Psoas muscle (tissue), 7 donors: ENCODE measurements at regions not wholly inside any gene's neighbourhood (a gene's known extent, or its start where the extent isn't known, plus 50 kb on each side); places are given as distances from the start of the nearest gene placed in this dataset.

Experiments used
- ATAC-seq, 4 donors: fragments of 200-7000 bp; cut with Tn5 transposase; one replicate each; pipeline ENCODE4 v1.9.1; 2020; ENCODE audit warnings: moderate library complexity in 3 of 4, mild to moderate bottlenecking in 2 of 4
- DNase-seq, 2 donors: peaks; one replicate each; pipeline ENCODE4 v3.0.0-alpha.2; 2020
- H3K27ac ChIP-seq: fragments of 200-600 bp; one replicate; pipeline ENCODE4 v1.8.0; 2022
- H3K27me3 ChIP-seq, 3 donors: fragments of 200-600 bp in 1 of 3; one replicate each; pipeline versions ENCODE4 v1.6.1 to v1.8.0; 2013 to 2022; ENCODE audit warnings: low read length in 2 of 3, mild to moderate bottlenecking in 2 of 3, moderate library complexity in 1 of 3; ENCODE audit not compliant: insufficient read depth in 3 of 3
- H3K36me3 ChIP-seq, 2 donors: fragments of 200-600 bp in 1 of 2; one replicate each; pipeline versions ENCODE4 v1.6.1 to v1.8.0; 2013 to 2022; ENCODE audit warnings: low read depth in 1 of 2, mild to moderate bottlenecking in 1 of 2, moderate library complexity in 1 of 2; ENCODE audit not compliant: insufficient read depth in 1 of 2
- H3K4me1 ChIP-seq: fragments of 200-600 bp; one replicate; pipeline ENCODE4 v1.8.0; 2022
- H3K4me3 ChIP-seq: fragments of 200-600 bp; one replicate; pipeline ENCODE4 v1.8.0; 2022; ENCODE audit warnings: mild to moderate bottlenecking
- H3K9me3 ChIP-seq: fragments of 200-600 bp; one replicate; pipeline ENCODE4 v1.8.0; 2022
- CTCF ChIP-seq: fragments of 200-600 bp; IDR thresholded peaks from one replicate; pipeline ENCODE4 v1.8.0; 2022; ENCODE audit warnings: antibody characterized with exemption
- WGBS, 3 donors: extraction: QIAGEN DNeasy Blood & Tissue Kit; methylation state at CpG; one replicate each; pipeline versions ENCODE4 v1.1.6 to v1.1.7; 2013; 5-methylcytosine and 5-hydroxymethylcytosine counted together
- intact Hi-C, 2 donors: fragments of 100-400 bp; cut with DNase I; formaldehyde crosslinking; loops; one replicate each; pipeline versions ENCODE4 v1.11.0 to v1.14.2; 2022
- donor health status: healthy with polysubstance abuse.
- donor health status: DM: no; HTN: no; CAD: no; lungs with moderate emphysema.
- donor health status: Bipolar disorder and iron deficiency.
- donor health status: healthy.
- donor health status: DM: yes; HTN: yes; CAD: no.
- donor health status: DM: no; HTN: no; CAD: no.
- donor health status: DM: yes; HTN: yes; CAD: no.

- no peaks in the 10 kb centered on the region for H3K4me1 ChIP-seq
- WGBS, 3 donors: 0% methylated on average over 1 of the region's 1 CpG
- ATAC-seq (no peak), DNase-seq (no peak)
- H3K27me3 ChIP-seq: no peaks in the 10 kb centered on the region
- H3K36me3 ChIP-seq: no peaks in the 10 kb centered on the region
- peak; percentile 41 for TF ChIP-seq CTCF
- no peak overlapping the region for H3K4me3 ChIP-seq
- no peak overlapping the region for H3K27ac ChIP-seq
- H3K9me3 ChIP-seq: no peaks in the 10 kb centered on the region
- intact Hi-C loops: loop anchor here in 1 of 2 donors (5.0 to 10.0 kb wide), 2 partner anchors 1197 to 1644 kb away; no protein-coding TSS in a partner anchor
These were observed 1703.8 kb downstream of the MAT2B start for GRCh38 chr5:165209101-165209727.

- intact Hi-C loops: no loop called here
- no peak for TF ChIP-seq CTCF
- Histone ChIP-seq H3K27me3 (no peaks in the 10 kb centered on the region), H3K36me3 (no peaks in the 10 kb centered on the region), H3K4me1 (no peaks in the 10 kb centered on the region), H3K4me3 (no peak overlapping the region), H3K27ac (no peak overlapping the region), H3K9me3 (no peaks in the 10 kb centered on the region)
- DNase-seq (no peak), ATAC-seq (no peak)
- WGBS, 3 donors: 25 to 41% (median 39%) methylated on average over 3 of the region's 3 CpGs
These were observed 1719.1 kb downstream of the MAT2B start for GRCh38 chr5:165224366-165225045.

GRCh38 chr5:165227515-165227914, 1722.1 kb downstream of the MAT2B start:
- 78 to 84% (median 80%) methylated on average over 3 of the region's 3 CpGs for WGBS, 3 donors
- no peak for TF ChIP-seq CTCF
- intact Hi-C loops: no loop called here
- Histone ChIP-seq H3K4me1 (no peaks in the 10 kb centered on the region), H3K9me3 (no peaks in the 10 kb centered on the region), H3K27ac (no peak overlapping the region), H3K4me3 (no peak overlapping the region), H3K36me3 (no peaks in the 10 kb centered on the region), H3K27me3 (no peaks in the 10 kb centered on the region)
- ATAC-seq: no peak
- no peak for DNase-seq

GRCh38 chr5:165228184-165228583, 1722.8 kb downstream of the MAT2B start:
- no peaks in the 10 kb centered on the region for H3K36me3 ChIP-seq
- WGBS, 3 donors: 30 to 36% (median 36%) methylated on average over 1 of the region's 1 CpG
- intact Hi-C loops: no loop called here
- H3K27me3 ChIP-seq: no peaks in the 10 kb centered on the region
- DNase-seq: no peak
- no peaks in the 10 kb centered on the region for H3K9me3 ChIP-seq
- no peak for TF ChIP-seq CTCF
- no peak overlapping the region for H3K27ac ChIP-seq
- H3K4me3 ChIP-seq: no peak overlapping the region
- H3K4me1 ChIP-seq: no peaks in the 10 kb centered on the region
- no peak for ATAC-seq
